COLO668 (cell line): ENCODE measurements at regions not wholly inside any gene's neighbourhood (a gene's known extent, or its start where the extent isn't known, plus 50 kb on each side); places are given as distances from the start of the nearest gene placed in this dataset.
"Not testable (repeated sequence)": the region's sequence is repeated elsewhere in the genome, so short reads cannot be mapped to it uniquely, and the experiment has no call there.

ENCODE experiments used
- DNase-seq: peaks from one replicate; lab custom pipeline; 2025; ENCODE audit not compliant: unreplicated experiment; lab: John Stamatoyannopoulos, UW

DNA sequence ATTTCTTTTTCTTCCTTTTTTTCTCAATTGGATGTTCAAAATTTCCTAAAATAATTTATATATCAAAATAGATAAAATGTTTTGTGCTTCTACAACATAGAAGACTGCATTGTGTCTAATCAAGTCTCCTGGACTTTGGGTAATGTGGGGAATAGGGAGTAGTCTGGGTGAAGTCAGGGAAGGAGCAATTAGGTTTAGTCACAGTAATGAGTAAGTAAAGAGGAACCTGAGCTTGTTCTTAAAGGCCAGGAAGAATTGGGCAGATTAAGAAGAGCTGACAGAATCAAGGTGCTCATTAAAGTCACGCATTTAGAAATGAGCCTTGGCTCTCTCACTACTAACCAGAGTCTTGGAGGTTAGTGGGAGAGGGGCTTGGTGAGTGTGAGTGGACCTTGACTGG, 233.3 kb upstream of the SSTR1 start:
- no peak for DNase-seq

- DNase-seq = no peak
Measured at GRCh38 chr14:37977481-37977880, 230.2 kb upstream of the SSTR1 start.

- peak; percentile 50 for DNase-seq
Measured at GRCh38 chr14:37985826-37986470, 221.8 kb upstream of the SSTR1 start.

DNA sequence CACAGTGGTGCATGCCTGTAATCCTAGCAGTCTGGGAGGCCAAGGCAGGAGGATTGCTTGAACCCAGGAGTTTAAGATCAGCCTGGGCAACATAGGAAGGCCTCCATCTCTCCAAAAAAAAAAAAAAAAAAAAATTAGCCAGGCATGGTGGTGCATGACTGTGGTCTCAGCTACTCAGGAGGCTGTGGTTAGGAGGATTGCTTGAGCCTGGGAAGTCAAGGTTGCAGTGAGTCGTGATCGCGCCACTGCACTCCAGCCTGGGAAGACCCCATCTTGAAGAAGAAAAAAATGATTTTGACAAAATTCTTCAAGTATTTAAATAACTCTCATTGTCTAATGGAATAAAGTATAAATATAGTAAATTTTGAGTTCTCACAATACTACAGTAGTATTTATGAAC, 219.2 kb upstream of the SSTR1 start:
- DNase-seq = no peak

- DNase-seq = no peak
Measured at GRCh38 chr14:37991027-37991426, 216.7 kb upstream of the SSTR1 start.

- DNase-seq = peak; percentile 10
Measured at GRCh38 chr14:37992499-37992898, 215.2 kb upstream of the SSTR1 start.

- DNase-seq = no peak
Measured at GRCh38 chr14:37994846-37995372, 212.8 kb upstream of the SSTR1 start.

DNA sequence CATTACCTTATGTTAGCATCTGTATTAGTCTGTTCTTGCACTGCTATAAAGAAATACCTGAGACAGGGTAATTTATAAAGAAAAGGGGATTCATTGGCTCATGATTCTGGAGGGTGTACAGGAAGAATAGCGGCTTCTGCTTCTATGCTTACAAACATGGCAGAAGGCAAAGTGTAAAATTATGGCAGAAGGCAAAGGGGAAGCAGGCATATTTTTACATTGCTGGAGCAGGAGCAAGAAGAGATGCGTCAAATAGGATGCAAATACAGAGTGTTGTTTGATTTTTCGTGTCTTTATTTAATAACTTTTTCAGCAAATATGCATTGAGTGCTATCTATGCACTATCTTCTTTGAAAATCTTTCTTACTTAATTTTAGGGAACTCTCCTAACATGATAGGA, 210.7 kb upstream of the SSTR1 start:
- no peak for DNase-seq

- no peak for DNase-seq
Measured at GRCh38 chr14:38000340-38000739, 207.4 kb upstream of the SSTR1 start.

DNA sequence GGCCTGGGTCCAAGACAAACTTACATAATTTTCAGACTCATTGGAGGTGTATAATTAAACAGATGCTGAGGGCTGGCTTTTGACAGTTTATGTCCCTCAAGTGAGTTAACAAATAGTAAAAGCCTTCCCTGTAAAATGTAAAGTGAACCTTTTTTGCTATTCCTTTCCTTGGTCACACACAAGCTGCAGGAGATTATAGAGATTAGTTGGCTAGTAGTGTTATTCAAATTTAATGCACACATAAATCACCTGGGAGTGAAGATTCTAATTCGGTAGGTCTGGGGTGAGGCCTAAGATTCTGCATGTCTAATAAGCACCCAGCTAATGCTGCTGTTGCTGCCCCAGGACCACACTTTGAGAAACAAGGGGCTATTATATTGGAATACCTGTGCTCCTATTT, 206.2 kb upstream of the SSTR1 start:
- no peak for DNase-seq

GRCh38 chr14:38003746-38004609, 203.7 kb upstream of the SSTR1 start:
- DNase-seq = no peak

GRCh38 chr14:38004610-38004879, 203.2 kb upstream of the SSTR1 start:
- DNase-seq = no peak

DNA sequence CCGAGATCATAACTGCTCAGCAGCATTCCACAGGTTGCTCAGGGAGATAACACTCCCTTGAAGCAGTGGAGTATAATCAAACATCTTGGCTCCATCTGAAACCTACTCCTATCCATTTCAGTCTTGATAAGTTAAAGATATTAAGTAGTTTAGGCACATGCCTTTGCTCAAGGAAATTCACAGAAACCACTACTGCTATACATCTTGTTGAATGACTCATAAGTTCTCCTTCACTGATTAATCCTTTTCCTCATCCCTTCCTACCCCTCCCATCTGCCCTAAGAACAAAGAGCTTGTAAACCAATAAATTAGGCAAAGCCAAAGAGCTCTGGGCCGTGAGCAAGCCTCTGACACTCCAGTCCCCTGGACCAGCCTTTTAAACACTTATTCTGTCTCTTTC, 196.5 kb upstream of the SSTR1 start:
- DNase-seq = not testable (repeated sequence)

DNA sequence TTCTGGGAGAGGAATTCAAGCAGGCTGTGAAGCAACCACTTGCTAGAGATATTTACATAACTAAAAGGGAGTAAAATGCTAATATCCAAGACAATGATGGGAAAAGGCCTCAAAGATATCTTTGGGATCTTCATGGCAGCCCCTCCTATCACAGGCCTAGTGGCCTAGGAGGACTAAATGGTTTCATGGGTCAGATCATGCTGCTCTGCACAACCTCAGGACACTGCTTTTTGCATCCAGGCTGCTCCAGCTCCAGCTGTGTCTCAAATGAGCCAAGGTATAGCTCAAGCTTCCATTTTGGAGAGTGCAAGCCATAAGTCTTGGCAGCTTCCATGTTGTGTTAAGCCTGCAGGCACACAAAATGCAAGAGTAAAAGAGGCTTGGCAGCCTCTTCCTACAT, 195.6 kb upstream of the SSTR1 start:
- DNase-seq = no peak

GRCh38 chr14:38016497-38016896, 191.2 kb upstream of the SSTR1 start:
- DNase-seq = no peak

- no peak for DNase-seq
Measured at GRCh38 chr14:38021861-38022260, 185.8 kb upstream of the SSTR1 start.

GRCh38 chr14:38022775-38023174, 184.9 kb upstream of the SSTR1 start:
- DNase-seq = no peak

- DNase-seq = no peak
Measured at GRCh38 chr14:38038171-38038570, 169.5 kb upstream of the SSTR1 start.

GRCh38 chr14:38038986-38039385, 168.7 kb upstream of the SSTR1 start:
- no peak for DNase-seq

GRCh38 chr14:38039496-38039895, 168.2 kb upstream of the SSTR1 start:
- DNase-seq = no peak

- no peak for DNase-seq
Measured at GRCh38 chr14:38040411-38040810, 167.3 kb upstream of the SSTR1 start.

GRCh38 chr14:38042322-38042721, 165.4 kb upstream of the SSTR1 start:
- DNase-seq = no peak

GRCh38 chr14:38044710-38045109, 163.0 kb upstream of the SSTR1 start:
- DNase-seq = no peak
